Peyer's patch (tissue), 4 donors: ENCODE measurements at regions not wholly inside any gene's neighbourhood (a gene's known extent, or its start where the extent isn't known, plus 50 kb on each side); places are given as distances from the start of the nearest gene placed in this dataset.

Source experiments
- POLR2A ChIP-seq, 2 donors: fragments of 450-650 bp; IDR thresholded peaks; one replicate each; pipeline ENCODE4 v1.5.1; 2017; ENCODE audit warnings: antibody characterized with exemption in 2 of 2, mild to moderate bottlenecking in 2 of 2, moderate library complexity in 2 of 2
- TF ChIP-seq, protein P1 (sequence below), 6 experiments: fragments of 450-650 bp in 4 of 6; fragments of 200-600 bp in 2 of 6; sonication (generic) in 1 of 6; IDR thresholded peaks; one replicate each; pipeline ENCODE4 v1.5.1; 2017 to 2019; ENCODE audit warnings: antibody characterized with exemption in 6 of 6, mild to moderate bottlenecking in 3 of 6, moderate library complexity in 1 of 6

DNA sequence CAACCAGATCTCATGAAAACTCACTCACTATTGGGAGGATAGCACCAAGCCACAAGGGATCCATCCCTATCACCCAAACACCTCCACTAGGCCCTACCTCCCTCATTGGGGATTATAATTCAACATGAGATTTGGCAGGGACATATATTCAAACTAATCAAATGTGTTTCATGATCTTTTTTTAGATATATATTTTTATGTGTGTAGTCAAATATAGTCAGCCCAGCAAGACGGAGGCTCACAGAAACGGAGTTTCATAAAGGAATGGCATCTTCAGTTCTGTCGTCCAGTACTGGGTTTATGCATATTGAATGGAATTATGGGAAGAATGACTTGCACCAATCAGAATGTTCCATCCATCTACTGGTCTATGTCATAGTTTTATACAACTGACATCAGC lies 343.3 kb upstream of the KAZN start:
- TF ChIP-seq, protein P1, sequence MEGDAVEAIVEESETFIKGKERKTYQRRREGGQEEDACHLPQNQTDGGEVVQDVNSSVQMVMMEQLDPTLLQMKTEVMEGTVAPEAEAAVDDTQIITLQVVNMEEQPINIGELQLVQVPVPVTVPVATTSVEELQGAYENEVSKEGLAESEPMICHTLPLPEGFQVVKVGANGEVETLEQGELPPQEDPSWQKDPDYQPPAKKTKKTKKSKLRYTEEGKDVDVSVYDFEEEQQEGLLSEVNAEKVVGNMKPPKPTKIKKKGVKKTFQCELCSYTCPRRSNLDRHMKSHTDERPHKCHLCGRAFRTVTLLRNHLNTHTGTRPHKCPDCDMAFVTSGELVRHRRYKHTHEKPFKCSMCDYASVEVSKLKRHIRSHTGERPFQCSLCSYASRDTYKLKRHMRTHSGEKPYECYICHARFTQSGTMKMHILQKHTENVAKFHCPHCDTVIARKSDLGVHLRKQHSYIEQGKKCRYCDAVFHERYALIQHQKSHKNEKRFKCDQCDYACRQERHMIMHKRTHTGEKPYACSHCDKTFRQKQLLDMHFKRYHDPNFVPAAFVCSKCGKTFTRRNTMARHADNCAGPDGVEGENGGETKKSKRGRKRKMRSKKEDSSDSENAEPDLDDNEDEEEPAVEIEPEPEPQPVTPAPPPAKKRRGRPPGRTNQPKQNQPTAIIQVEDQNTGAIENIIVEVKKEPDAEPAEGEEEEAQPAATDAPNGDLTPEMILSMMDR (IDR thresholded peaks at IDR 0.05), result no peak
- no peak for TF ChIP-seq POLR2A (IDR thresholded peaks at IDR 0.05)
